ENCODE measurements at regions not wholly inside any gene's neighbourhood (a gene's known extent, or its start where the extent isn't known, plus 50 kb on each side); places are given as distances from the start of the nearest gene placed in this dataset.

DNA sequence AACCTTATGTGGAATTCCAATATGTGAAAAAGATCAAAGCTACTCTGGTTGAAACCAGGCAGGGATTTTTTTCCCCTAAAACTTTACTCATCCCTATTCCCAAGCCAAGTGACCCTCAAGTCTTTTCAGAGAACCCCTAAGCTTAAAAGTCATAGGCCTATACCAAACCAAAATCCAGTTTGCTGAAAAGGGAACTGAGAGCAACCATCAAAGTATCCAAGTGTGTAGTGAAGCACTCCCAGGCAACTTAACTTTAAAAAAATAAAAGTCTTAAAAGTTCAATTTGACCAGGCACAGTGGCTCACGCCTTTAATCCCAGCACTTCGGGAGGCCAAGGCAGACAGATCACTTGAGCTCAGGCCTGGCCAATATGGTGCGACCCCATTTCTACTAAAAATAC is 101.2 kb upstream of the DAAM1 start:
- TF ChIP-seq CTCF (IDR thresholded peaks at IDR 0.05) (no peak), POLR2A (IDR thresholded peaks at IDR 0.05) (no peak)

Data from vagina (tissue), 2 donors.